OCI-LY7 (cell line): ENCODE measurements at regions not wholly inside any gene's neighbourhood (a gene's known extent, or its start where the extent isn't known, plus 50 kb on each side); places are given as distances from the start of the nearest gene placed in this dataset.

Experiments used
- BruUV-seq: library from RNA; stranded (reverse); fragments of 400-500 nt; replicated peaks from 2 replicates; lab custom pipeline; 2021; lab: Mats Ljungman, UMichigan
- CTCF ChIA-PET: fragments of 300-600 bp; sonication (Branson Sonifier 250); formaldehyde crosslinking; loops from one replicate; lab custom pipeline; 2022; ENCODE audit warnings: antibody characterized with exemption; ENCODE audit not compliant: unreplicated experiment; lab: Charles Lee
- POLR2A ChIA-PET: fragments of 300-600 bp; sonication (Branson Sonifier 250); formaldehyde crosslinking; loops from one replicate; lab custom pipeline; 2022; ENCODE audit warnings: antibody characterized with exemption; lab: Charles Lee
- DNase-seq: peaks from one replicate; pipeline ENCODE4 v3.0.0-alpha.2; 2015; ENCODE audit warnings: low spot score
- H2AFZ ChIP-seq: fragments of 200-600 bp; sonication (generic), shearing (Covaris generic); 2 replicates; pipeline ENCODE4 v1.6.1; 2014; ENCODE audit warnings: mild to moderate bottlenecking, antibody characterized with exemption, low read length, moderate library complexity
- H3K27ac ChIP-seq: fragments of 200-600 bp; sonication (generic); 2 replicates; pipeline ENCODE4 v1.5.1; 2014; ENCODE audit warnings: mixed run types, low read depth, mild to moderate bottlenecking, moderate library complexity, low read length, inconsistent platforms; ENCODE audit not compliant: poor library complexity, severe bottlenecking
- H3K36me3 ChIP-seq: fragments of 200-600 bp; sonication (generic); 2 replicates; pipeline ENCODE4 v1.6.1; 2014; ENCODE audit warnings: mild to moderate bottlenecking, antibody characterized with exemption, low read length, moderate library complexity, mixed read lengths; ENCODE audit not compliant: insufficient read depth
- H3K4me1 ChIP-seq: fragments of 200-600 bp; sonication (generic); 2 replicates; pipeline ENCODE4 v1.5.1; 2014; ENCODE audit warnings: mild to moderate bottlenecking, low read length; ENCODE audit not compliant: insufficient read depth, poor library complexity, severe bottlenecking
- H3K4me2 ChIP-seq: fragments of 200-600 bp; sonication (generic); 2 replicates; pipeline ENCODE4 v1.6.1; 2014; ENCODE audit warnings: mild to moderate bottlenecking, low read length
- H3K4me3 ChIP-seq: fragments of 200-600 bp; sonication (generic); 2 replicates; pipeline ENCODE4 v1.5.1; 2014; ENCODE audit warnings: mild to moderate bottlenecking, low read depth, low read length; ENCODE audit not compliant: poor library complexity, severe bottlenecking
- H3K79me2 ChIP-seq: fragments of 200-600 bp; sonication (generic); 2 replicates; pipeline ENCODE4 v1.6.1; 2016; ENCODE audit warnings: low read depth, mild to moderate bottlenecking, low read length, moderate library complexity, mixed read lengths; ENCODE audit not compliant: insufficient read depth
- H3K9me2 ChIP-seq: fragments of 200-600 bp; sonication (generic); 2 replicates; pipeline ENCODE4 v1.6.1; 2016; ENCODE audit warnings: mild to moderate bottlenecking, low read length, mixed read lengths; ENCODE audit not compliant: insufficient read depth
- H3K9me3 ChIP-seq: fragments of 200-600 bp; sonication (generic); 2 replicates; pipeline ENCODE4 v1.6.1; 2014; ENCODE audit warnings: mild to moderate bottlenecking, mixed run types, low read length, mixed read lengths
- H4K20me1 ChIP-seq: fragments of 200-600 bp; sonication (generic); 2 replicates; pipeline ENCODE4 v1.6.1; 2014; ENCODE audit warnings: mild to moderate bottlenecking, antibody characterized with exemption, low read length, moderate library complexity, mixed read lengths; ENCODE audit not compliant: insufficient read depth
- EZH2phosphoT487 ChIP-seq: fragments of 200-600 bp; sonication (generic); IDR thresholded peaks from 2 replicates; pipeline ENCODE4 v1.6.1; 2018; ENCODE audit warnings: low read depth, borderline replicate concordance, mild to moderate bottlenecking, mixed run types, antibody characterized with exemption, low read length, moderate library complexity, mixed read lengths
- intact Hi-C: fragments of 100-400 bp; cut with micrococcal nuclease; formaldehyde crosslinking; loops from one replicate; pipeline ENCODE4 v1.10.0; 2022; ENCODE audit not compliant: unreplicated experiment
- TF ChIP-seq, protein P1 (sequence below): fragments of 200-600 bp; sonication (generic); conservative IDR thresholded peaks from 2 replicates; pipeline ENCODE4 v1.5.1; 2014; ENCODE audit warnings: mild to moderate bottlenecking, antibody characterized with exemption, low read length, moderate library complexity, mixed read lengths

DNA sequence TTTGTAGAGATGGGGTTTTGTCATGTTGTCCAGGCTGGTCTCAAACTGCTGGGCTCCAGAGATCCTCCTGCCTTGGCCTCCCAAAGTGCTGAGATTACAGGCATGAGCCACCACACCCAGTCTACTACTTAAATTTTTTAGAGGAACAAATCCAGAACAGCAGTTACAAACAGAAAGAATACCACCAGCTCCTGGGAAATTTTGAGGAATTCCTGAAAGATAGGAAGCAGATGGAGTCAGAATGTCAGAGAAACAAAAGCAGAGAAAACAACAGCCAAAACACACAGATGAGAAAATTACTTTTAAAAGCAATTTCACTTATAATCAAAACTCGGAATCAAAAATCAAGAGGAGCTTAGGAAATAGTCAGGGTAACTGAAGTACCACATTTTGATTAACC lies 543.3 kb upstream of the MARCKS start:
- no peak overlapping the region for H3K4me3 ChIP-seq
- no peak overlapping the region for H2AFZ ChIP-seq
- no peaks in the 10 kb centered on the region for H3K9me3 ChIP-seq
- DNase-seq: no peak
- BruUV-seq: no TSS peak
- no peak overlapping the region for H3K4me2 ChIP-seq
- intact Hi-C loops: no loop called here
- H3K9me2 ChIP-seq: no peaks in the 10 kb centered on the region
- H4K20me1 ChIP-seq: no peaks in the 10 kb centered on the region
- no peaks in the 10 kb centered on the region for H3K79me2 ChIP-seq
- H3K36me3 ChIP-seq: no peaks in the 10 kb centered on the region
- H3K27ac ChIP-seq: no peak overlapping the region
- no peaks in the 10 kb centered on the region for H3K4me1 ChIP-seq
- CTCF ChIA-PET: no interaction called here
- POLR2A ChIA-PET: interaction anchor here (0.9 to 1.1 kb wide), 2 partner anchors 208 to 273 kb away, joined by 3 to 9 read pairs; no protein-coding TSS in a partner anchor
- TF ChIP-seq, protein P1, sequence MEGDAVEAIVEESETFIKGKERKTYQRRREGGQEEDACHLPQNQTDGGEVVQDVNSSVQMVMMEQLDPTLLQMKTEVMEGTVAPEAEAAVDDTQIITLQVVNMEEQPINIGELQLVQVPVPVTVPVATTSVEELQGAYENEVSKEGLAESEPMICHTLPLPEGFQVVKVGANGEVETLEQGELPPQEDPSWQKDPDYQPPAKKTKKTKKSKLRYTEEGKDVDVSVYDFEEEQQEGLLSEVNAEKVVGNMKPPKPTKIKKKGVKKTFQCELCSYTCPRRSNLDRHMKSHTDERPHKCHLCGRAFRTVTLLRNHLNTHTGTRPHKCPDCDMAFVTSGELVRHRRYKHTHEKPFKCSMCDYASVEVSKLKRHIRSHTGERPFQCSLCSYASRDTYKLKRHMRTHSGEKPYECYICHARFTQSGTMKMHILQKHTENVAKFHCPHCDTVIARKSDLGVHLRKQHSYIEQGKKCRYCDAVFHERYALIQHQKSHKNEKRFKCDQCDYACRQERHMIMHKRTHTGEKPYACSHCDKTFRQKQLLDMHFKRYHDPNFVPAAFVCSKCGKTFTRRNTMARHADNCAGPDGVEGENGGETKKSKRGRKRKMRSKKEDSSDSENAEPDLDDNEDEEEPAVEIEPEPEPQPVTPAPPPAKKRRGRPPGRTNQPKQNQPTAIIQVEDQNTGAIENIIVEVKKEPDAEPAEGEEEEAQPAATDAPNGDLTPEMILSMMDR: no peak
- TF ChIP-seq EZH2phosphoT487: no peak

DNA sequence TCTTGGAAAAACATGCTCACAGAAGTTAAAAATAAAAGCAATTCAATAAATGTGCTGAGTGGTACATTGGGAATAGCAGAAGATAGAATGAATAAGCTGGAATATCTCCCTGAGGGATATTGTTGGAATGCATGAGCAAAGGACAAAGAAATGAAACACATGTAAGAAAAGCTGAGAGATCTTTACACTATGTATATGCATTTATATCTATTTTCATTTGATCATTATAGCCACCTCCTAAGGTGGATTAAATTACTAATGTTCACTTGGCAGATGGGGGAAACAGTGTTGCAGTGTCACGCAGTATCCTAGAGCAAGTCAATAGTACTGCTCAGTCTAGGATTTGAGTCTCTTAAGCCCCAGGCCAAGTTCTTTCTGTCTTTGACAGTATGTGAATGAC lies 542.0 kb upstream of the MARCKS start:
- CTCF ChIA-PET: no interaction called here
- DNase-seq: no peak
- TF ChIP-seq, protein P1: no peak
- no peak for TF ChIP-seq EZH2phosphoT487
- Histone ChIP-seq H3K36me3 (no peaks in the 10 kb centered on the region), H3K9me2 (no peaks in the 10 kb centered on the region), H3K79me2 (no peaks in the 10 kb centered on the region), H3K4me3 (no peak overlapping the region), H3K27ac (no peak overlapping the region), H3K4me1 (no peaks in the 10 kb centered on the region), H3K9me3 (no peaks in the 10 kb centered on the region), H2AFZ (no peak overlapping the region), H4K20me1 (no peaks in the 10 kb centered on the region), H3K4me2 (no peak overlapping the region)
- intact Hi-C loops: no loop called here
- POLR2A ChIA-PET: interaction anchor here (0.7 to 1.1 kb wide), 2 partner anchors 157 to 272 kb away, joined by 3 read pairs; no protein-coding TSS in a partner anchor
- BruUV-seq: no TSS peak

DNA sequence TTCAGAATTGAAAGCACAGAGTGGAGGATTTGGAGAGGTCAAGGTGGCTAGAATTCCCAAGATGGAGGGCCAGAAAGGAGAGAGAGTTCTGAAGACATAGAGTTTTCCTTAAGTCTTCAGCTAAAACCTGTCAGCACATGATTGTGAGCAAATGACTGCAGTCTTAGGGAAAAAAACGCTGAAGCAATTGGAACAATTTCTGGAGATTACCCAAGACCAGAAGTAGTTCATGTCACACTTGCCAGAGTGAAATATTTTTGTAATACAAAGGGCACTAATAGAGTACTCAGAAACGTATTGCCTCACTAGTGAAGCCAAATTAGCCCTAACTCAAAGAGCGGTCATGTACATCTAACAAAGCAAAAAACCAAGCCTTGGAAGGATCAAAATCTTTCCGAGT lies 541.3 kb upstream of the MARCKS start:
- POLR2A ChIA-PET: no interaction called here
- no peaks in the 10 kb centered on the region for H3K4me1 ChIP-seq
- intact Hi-C loops: no loop called here
- no peaks in the 10 kb centered on the region for H3K9me3 ChIP-seq
- no peak overlapping the region for H3K4me2 ChIP-seq
- H3K36me3 ChIP-seq: no peaks in the 10 kb centered on the region
- CTCF ChIA-PET: no interaction called here
- no peak for DNase-seq
- no peak overlapping the region for H3K4me3 ChIP-seq
- no peaks in the 10 kb centered on the region for H4K20me1 ChIP-seq
- H2AFZ ChIP-seq: no peak overlapping the region
- TF ChIP-seq, protein P1: no peak
- H3K79me2 ChIP-seq: no peaks in the 10 kb centered on the region
- no TSS peak for BruUV-seq
- H3K9me2 ChIP-seq: no peaks in the 10 kb centered on the region
- H3K27ac ChIP-seq: no peak overlapping the region
